Hematopoietic multipotent progenitor cell (in vitro differentiated cells): ENCODE measurements at regions not wholly inside any gene's neighbourhood (a gene's known extent, or its start where the extent isn't known, plus 50 kb on each side); places are given as distances from the start of the nearest gene placed in this dataset.

Experiments used
- DNase-seq, 3 donors: peaks; one replicate each; pipeline ENCODE4 v3.0.0-alpha.2; 2011 to 2015; ENCODE audit warnings: low read depth in 2 of 3, low spot score in 2 of 3

DNA sequence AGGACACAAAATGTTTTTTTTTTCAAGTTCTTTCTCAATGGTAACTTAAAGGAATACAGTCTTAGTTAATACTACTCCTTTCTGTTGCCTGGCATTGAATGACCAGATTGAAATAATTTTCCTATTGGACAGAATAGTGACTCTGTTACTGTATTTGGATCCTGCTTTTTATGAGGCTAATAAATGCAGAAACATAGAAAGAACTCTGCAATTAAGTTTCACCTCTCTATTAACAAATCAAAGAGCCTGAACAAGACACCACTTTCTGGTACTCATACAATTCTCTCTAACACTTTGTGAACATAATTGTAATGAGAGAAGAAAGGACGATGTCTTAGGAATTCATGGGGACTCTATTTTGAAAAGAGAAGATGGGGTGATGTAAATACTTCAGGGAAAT is 308.4 kb upstream of the ROBO2 start:
- no peak for DNase-seq

DNA sequence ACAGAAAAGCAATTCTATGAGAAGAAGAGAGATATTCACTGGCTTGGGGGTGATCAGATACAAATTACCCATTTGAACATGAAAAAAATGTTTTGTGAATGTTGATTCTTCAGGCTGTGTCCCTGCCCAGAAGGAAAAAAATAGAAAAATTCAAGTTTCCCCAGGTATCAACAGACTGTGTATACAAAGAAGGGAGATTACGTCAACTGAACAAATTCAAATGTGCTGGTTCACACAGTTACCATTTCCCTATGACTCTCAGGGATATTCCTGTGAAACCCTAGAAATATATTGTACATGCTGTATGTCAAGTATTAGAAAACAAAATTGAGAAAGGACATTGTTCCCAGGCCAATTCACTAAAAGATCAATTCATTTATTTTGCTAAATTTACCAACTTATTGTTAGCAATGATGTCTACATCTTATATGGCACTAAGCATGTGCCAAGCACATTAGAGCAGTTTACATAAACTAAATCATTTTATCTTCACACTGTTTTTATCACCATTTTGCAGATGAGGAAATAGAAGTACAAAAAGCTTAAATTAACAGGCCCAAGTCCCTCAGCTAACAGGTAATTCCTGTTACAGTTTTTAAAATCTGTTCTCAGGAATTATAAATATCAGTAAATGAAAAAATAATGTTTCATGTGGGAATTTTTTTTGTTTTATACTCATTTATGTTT is 306.7 kb upstream of the ROBO2 start:
- DNase-seq = no peak

DNA sequence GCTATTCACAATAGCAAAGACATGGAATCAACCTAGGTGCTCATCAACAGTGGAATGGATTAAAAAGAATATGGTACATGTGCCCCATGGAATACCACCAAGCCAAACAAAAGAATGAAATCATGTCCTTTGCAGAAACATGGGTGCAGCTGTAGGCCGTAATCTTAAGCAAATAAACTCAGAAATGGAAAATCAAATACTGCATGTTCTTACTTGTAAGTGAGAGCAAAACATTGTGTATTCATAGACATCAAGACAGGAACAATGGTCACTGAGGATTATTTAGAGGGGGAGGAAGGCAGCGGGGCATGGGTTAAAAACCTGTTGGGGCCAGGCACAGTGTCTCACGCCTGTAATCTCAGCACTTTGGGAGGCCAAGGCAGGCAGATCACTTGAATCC is 304.7 kb upstream of the ROBO2 start:
- DNase-seq = no peak

DNA sequence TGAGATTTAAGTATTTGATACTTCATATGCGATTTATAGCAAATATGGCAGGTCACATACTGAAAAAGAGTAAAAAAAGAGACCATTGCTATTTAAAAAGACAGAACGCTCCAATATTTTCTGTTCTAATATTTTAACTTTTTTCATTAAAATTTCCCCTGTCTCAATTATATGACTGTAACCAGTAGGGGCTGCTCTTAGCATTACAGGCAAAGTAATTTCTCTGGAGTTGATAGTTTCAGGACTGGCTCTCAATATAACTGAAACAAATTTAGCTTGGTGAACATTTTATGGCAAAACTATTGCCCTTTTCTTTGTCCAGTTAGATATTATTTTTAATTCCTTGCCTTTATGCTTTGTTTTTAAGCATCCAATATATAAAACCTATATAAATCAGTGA is 286.3 kb upstream of the ROBO2 start:
- DNase-seq = no peak

DNA sequence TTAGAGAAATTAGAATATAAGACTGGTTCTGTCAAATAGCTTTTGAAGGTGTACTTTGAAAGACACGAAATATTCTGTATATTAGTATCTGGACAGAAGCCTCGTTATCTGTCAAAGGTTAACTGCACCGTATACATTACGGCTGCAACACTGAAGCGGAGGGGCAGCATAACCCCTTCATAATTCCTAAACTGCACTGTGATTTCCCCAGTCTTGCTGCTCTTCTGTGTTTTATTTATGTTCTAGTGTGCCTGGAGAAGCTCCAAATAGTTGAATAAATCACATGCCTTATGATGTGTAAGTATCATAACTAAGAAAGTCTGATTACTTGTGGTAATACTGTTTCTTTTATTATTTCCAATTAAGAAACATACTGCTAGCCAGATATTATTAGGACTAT is 285.7 kb upstream of the ROBO2 start:
- DNase-seq = no peak

DNA sequence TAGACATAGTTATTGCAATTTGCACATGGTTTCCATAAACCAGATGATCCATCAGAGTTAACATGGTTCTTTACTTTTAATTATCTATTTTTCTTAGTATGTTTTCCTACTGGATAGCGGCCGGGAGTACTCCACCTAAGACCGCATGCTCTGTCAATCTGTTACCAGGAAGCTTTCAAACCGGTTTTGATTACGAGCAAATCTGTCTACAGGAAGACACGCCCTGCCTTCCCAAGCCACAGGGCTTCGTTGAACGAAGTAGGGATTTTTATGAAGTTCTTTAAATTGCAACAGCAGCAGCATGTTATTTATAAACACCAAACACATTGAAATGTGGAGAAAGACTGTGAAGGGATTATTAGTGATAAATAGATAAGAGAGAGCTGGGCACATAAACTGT is 283.3 kb upstream of the ROBO2 start:
- no peak for DNase-seq

DNA sequence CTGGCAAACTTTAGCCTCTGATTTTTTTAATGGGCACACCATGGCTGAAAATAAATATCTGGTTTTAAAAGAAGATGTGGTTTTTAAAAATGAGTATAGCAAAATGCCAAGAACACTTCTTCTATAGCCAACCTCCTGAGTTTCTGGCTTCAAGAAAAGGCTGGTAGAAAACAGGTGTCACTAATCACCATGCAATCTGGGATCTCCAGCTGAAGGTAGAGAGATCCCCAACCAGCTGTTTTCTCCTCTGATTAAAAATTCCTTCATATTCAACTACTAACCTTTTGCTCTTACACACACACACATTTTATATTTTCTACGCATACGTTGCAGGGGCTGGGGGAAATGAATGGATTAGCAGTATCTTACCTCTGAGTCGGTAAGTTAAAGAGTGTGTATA is 279.6 kb upstream of the ROBO2 start:
- DNase-seq = no peak

DNA sequence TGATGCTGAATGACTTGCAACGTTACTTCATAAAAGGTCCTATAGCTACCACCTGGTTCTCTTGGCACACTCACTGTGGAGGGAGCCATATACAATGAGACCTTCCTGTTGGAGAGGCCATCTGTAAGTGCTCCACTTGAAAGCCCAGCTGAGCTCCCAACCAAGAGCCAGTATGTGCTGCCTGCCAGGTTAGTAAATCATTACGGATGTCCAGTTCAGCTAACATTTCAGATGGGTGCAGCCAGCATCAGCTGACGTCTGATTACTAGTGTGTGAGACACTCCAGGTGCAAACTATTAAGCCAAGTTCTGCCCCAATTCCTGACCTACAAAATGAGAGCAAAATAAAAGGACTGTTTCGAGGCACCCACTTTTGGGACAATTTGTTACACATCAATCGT is 274.4 kb upstream of the ROBO2 start:
- no peak for DNase-seq

DNA sequence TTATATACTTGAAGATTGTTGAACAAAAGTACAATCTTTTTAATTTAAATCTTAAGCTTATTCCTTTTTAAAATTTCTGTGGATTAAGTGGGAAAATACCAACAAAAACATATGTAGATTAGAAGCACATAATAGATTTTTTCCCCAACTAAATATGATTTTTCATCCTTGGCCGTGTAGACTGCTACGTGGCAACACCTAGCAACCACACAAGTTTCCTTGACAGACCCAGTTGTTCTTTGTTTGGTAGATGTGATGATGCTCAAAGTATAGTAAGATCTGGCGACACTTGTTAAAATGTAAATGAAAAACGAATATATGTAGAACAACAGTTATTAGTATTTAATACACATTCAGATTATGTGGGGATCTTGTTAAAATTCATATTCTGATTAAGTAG is 271.0 kb upstream of the ROBO2 start:
- no peak for DNase-seq

DNA sequence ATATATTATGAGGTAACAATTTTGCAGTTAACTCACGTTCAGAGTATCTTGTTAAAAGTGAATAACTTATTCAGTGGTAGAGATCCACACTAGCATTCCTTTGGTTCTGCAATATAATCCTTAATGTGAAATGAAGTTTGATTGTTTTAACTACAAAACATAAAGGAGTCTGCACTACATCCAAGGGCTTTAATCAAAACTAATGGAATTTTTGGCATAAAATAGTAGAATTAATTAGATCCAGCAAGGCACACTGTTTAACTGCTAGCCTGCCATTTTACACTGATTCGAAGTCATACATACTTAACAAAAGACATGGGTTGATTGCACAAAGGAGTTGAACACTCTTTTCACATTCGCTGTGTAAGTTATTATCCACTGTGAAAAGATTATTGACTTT is 263.0 kb upstream of the ROBO2 start:
- no peak for DNase-seq

DNA sequence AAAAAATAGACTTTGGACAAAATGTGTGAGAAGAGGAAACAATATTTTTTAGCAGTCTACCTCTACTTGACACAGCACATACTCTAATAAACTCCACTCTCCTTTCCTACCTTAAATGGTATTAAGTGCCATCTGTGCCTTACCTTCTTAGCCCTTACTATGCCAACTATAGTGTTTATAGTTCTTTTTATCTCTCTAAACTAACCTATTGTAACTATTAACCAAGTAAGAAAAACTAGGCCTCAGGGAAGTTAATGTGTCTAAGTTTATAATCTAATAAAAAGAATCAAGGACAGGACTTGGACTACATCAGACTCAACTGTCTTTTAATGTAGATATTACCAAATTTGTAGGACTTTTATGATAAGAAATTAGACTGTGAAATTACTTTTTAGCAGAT is 251.7 kb upstream of the ROBO2 start:
- DNase-seq = no peak

DNA sequence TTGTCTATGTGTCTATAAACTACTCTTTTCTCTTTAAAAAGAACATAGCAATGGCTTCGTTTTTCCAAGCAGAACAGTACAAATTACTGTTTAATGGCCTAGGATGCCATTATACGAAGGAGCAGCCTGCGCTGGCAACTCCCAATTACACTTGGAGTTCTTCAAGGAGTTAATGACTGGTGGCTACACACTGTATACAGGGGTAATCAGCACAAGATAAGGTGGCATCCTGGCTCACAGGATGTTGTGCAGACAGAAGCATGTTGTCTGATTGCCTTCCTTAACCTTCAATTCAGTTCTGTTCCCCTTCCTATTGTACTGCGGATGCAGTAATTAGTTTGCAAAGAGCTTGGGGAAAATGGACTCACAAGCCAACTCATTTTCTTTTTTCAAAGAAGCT is 250.7 kb upstream of the ROBO2 start:
- no peak for DNase-seq

DNA sequence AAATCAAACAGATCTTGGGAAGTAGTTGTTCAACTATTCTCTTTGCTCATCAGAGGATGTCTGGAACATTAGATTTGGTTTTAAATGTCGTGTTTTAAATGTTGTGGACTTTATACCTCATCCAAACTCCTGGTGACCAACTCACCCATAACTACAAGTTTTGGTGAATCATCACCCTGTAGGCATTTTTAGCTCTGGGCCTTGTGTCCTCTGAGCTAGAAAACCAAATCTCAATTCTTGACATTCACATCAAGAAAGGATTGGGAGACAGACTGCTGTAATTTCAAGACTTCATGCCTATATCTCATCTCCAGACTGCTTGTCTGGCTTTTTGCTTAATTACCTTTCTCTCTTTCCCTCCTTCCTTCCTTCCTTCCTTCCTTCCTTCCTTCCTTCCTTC is 228.5 kb upstream of the ROBO2 start:
- DNase-seq = no peak

DNA sequence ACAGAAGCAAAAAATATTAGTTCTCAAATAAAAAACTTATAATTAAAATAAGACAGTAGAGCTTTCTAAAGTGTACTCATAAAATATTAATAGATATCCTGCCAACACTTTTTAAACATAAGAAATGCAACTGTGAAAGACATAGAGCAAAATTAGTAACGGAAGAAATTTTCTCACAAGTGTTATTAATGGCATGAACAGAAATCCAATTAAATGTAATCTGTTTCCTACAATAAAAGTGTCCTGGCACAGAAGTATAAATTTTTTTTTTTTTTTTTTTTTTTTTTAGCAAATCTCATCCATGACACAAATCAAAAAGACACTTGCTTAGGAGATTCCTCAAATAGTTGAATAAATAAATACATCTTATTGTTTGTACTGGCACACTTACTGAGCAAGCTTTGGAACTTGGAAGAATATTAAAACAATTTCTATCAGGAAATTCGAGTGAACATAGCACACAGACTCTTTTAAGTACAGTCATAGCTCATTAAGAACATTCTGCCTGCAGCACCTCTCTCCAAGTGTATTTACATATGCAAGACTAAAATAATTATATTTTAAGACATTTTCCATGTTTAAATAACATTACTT is 227.2 kb upstream of the ROBO2 start:
- no peak for DNase-seq

DNA sequence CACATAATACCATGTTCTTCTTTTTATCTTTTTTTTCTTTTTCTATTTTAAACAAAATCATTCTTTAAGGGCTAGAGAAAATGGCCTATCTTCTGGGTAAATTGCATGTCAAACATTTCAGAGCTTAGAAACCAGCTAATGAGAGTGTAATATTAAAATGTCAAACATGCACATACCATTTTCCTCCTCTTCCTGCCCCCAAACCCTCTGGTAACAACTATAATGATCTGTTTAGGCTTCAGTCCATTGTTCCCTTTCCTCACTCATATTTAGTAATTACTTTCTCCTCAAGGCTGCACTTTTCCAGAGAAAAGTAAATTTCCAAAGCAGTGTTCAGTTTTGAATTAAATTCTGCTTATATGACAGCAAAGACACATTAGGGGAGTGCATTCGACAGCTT is 224.3 kb upstream of the ROBO2 start:
- no peak for DNase-seq

DNA sequence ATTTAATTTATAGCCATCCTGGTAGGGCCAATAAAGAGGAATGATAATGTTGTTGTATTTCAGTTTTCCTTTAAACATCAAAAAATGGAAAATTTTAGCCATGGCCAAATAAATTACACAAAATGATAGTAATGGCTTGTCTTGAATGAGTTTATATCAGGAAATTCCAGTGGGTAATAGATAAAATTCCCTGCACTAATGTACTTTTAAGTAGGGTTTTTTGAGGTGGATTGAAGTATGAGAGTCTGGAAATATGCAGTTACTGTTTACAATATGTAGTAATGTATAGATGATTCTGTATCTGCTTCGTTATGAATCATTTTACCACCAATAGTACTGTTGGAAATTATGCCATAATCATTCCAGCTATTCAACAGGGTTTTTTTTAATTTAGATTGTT is 219.4 kb upstream of the ROBO2 start:
- no peak for DNase-seq

DNA sequence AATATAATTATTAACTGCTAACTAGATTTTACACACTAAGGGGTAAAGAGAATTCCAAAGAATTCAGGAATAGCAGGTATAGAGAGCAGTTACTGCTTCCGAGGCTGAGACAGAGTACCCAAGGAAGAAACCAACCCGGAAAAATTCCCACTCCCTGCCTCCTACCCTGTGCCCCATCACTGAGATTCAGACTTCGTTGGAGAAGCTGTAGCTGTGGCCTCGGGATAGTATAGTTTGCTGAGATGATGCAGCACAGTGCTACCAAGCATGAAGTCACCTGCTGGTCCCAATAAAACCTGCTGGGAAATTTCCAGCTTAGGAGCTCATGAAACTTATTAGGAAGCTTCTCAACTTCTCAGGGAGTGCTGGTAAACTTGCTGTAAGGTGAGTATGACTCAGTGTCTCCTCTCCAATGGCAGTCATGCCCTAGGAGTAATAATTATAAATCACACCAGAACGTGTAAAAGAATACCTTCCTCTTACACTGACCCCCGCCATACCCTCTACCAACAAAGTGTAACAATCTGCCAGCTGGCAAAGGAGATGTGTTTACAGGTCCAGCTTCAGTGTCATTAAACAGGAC is 215.2 kb upstream of the ROBO2 start:
- DNase-seq = no peak

DNA sequence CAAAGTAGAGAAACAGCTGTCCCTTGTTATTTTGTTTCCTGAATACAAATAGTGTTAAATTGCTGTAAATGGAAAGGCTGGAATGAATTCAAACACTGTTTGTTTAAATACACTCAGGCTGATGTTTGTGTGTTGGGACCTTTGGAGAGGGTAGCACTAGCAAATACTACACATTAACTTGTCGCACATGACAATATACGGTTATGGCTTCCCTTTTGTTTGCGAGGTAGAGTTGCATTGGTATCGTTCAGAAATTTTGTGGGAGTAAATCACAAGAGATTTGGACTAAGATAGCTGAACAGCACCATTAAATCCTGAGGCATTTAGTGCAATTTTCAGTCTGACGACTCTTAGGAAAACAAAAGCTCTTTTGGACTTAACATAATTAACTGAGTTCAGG is 213.0 kb upstream of the ROBO2 start:
- no peak for DNase-seq

DNA sequence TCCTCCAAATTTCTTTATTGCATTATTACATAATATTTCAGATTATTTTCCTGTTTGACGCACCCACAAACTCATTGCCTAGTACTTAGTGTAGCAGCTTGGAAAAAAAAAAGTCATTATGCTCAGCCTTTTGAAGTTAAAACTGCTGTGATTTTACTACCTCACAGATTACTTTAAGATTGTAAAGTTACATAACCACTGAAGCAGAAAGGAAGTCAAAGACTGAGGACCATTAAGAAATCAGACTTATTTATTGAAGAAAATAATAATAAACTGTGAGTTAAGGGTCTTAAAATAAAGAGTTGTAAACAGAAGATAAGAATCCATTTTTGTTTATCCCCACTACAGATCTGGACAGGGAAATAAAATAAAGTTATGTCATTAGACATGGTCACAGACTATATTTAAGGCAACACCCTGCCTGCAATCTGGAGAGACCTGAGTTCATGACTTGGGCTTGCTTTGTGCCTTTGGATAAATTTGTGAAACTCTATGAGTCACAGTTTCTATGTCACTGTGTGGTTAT is 212.1 kb upstream of the ROBO2 start:
- DNase-seq = no peak

DNA sequence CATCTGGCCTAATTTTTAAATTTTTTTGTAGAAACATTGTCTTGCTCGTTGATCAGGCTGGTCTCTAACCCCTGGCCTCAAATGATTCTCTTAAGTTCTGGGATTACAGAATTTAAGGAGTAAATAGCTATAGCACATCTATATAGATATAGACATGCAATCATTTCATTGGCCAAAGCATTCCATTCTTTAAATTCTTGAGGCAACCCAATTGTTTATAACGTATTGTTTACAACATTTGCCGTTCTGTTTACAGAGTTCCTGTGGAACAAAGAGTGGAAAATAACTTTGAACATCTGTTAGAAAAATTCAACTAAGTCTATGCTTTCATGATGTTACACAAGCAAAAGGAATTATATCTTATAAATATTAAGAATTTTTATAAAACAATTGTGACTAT is 205.2 kb upstream of the ROBO2 start:
- DNase-seq = no peak

DNA sequence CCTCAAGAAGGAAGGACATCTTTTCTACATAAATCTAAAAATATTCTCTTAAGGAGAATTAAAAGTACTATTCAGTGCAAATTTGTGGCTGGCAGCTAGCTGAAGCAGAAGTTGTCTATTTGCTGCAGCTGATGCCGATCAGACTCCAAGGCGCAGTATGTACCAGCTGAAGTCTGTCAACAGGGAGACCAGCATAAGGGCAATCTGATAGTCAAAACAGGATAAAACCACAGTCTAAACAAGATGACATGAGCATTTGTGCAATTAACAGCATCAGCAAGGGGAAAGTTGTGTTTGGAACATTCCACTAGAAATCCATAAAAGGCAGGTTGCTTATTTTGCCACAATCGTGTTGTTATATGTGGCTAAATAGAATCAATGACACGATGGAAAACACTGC is 198.2 kb upstream of the ROBO2 start:
- DNase-seq = no peak

DNA sequence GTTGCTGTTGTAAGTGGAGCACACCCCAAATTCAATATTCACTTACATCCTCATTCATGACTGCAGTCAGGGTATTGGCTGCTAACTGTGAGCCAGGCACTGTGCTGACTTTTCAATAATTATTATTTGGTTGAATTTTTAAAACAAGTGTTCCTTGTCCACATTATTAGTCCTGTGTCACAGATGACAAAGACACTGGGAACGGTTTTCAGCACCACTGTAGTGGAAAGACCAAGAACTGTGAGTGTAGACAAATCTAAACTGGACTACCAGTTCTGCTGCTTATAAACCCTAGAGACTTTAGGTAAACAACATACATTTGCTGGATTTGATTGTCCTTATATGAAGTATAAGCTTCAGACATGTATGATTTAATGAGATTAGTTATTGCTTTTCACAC is 197.7 kb upstream of the ROBO2 start:
- DNase-seq = no peak
